OCI-LY1 (cell line): ENCODE measurements at regions not wholly inside any gene's neighbourhood (a gene's known extent, or its start where the extent isn't known, plus 50 kb on each side); places are given as distances from the start of the nearest gene placed in this dataset.

Experiments
- EZH2 ChIP-seq: fragments of 200-600 bp; sonication (generic), shearing (Covaris generic); IDR thresholded peaks from 2 replicates; pipeline ENCODE4 v1.8.0; 2017; ENCODE audit warnings: borderline replicate concordance, mixed run types, mild to moderate bottlenecking, antibody characterized with exemption, low read length, moderate library complexity, mixed read lengths
- TF ChIP-seq, protein P1 (sequence below): fragments of 200-600 bp; sonication (generic), shearing (Covaris generic); IDR thresholded peaks from 2 replicates; pipeline ENCODE4 v1.5.1; 2017; ENCODE audit warnings: mild to moderate bottlenecking, antibody characterized with exemption, low read length, moderate library complexity, mixed read lengths

DNA sequence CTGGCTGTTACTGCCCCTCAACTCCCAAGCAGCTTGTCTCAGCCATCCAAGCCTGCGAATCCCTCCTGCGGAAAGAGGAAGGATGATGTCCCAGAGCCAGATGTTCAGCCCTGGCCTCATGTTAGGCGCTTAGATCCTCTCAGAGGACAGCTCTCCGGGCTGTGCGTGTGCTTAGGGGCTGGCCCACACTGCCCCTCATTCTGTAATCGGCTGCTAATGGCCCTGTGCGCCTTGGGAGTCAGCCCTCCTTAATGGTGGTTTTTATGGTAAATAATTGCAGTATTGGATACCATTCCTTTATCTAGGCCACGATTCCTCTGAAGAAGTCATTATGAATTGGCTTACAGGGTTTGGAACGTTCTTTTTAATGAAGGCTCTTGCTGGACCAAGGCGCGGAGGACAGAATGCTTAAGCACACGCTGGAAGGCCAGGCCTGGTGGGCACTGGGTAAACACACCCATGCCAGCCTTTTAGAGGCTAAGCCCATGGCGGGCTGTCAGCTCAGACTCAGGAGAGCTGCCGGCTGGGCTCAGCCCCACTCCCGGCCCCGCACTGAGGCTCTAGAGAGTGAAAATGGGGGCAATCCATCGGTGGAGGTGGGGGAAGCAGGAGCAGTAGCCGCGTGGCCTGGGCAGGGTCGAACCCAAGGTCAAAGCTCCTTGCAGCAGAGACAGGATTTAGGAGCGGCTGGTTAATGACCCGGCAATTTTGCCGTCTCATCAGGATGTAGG lies 1157.5 kb downstream of the BRD1 start:
- TF ChIP-seq, protein P1, sequence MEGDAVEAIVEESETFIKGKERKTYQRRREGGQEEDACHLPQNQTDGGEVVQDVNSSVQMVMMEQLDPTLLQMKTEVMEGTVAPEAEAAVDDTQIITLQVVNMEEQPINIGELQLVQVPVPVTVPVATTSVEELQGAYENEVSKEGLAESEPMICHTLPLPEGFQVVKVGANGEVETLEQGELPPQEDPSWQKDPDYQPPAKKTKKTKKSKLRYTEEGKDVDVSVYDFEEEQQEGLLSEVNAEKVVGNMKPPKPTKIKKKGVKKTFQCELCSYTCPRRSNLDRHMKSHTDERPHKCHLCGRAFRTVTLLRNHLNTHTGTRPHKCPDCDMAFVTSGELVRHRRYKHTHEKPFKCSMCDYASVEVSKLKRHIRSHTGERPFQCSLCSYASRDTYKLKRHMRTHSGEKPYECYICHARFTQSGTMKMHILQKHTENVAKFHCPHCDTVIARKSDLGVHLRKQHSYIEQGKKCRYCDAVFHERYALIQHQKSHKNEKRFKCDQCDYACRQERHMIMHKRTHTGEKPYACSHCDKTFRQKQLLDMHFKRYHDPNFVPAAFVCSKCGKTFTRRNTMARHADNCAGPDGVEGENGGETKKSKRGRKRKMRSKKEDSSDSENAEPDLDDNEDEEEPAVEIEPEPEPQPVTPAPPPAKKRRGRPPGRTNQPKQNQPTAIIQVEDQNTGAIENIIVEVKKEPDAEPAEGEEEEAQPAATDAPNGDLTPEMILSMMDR: no peak
- no peak for TF ChIP-seq EZH2
